ENCODE measurements at regions not wholly inside any gene's neighbourhood (a gene's known extent, or its start where the extent isn't known, plus 50 kb on each side); places are given as distances from the start of the nearest gene placed in this dataset.

DNA sequence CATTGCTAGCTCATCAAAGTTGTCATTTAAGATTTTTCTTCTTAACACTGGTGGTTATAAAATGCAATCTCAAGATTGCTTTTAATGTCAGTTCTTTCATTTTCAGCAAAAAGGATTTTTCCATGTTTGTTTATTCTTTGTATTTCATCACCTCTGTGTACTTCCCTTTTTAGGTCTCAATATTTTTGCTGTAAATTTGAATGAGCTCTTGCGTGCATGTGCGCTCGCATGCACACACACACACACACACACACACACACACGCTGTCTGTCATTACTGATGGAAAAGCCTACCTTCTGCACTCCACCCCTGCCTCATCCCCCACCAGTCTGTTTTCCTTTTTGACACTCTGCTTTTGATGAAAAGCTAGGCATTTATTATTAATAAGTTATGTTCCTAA, 85.3 kb upstream of the FYN start:
- peak; percentile 48 to 73 for DNase-seq

DNA sequence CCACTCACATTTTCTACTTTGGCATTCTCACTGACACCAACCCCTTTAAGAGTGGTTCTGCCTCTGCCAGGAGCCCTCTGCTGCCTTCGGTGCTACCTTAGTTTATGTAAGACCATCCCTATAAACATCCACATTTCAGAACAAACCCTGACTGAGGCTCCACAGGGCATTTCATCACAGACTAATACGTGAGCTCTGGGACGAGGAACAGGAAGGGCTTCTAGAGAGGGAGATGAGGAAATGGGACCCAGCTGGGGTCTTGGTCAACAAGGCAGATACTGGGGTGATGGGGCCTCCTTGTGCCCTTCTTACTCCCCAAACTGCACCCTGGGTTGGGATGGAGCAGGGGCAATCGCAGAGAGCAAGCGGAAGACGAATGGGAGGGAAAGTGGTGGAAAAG, 86.5 kb upstream of the FYN start:
- DNase-seq, result peak; percentile 13 to 19

DNA sequence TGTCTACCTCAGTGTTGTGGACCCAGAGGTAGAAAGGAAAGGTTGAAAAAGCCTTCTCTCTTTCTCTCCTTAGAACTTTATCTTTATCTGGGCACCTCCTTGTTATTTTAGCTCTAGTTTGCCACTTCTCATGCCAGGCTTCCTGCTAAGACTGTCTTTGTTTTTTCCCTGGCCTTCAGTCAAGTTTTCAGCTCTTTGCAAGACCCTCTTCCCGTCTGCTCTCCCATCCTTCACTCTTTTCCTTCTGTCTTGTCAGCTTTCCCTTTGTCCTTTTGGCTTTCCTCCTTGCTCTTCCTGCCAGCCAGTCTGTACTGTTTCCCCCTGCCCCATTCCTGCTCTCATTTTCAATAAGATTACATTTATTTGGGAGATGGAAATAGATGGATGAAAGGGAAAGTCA, 86.8 kb upstream of the CCN6 start:
- no peak for DNase-seq

DNA sequence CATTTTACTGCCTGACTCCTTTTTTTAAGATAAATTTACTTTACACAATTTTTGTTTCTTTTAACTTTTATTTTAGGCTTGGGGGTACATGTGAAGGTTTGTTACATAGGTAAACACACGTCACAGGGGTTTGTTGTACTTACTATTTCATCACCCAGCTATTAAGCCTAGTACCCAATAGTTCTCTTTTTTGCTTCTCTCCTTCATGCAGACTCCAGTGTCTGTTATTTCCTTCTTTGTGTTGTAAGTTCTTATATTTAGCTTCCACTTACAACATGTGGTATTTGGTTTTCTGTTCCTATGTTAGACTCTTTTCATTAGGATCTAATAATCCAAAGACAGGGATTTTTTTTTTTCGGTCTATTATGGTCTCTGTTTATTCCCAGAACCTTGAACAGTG, 83.5 kb upstream of the CCN6 start:
- peak; percentile 55 to 78 for DNase-seq

DNA sequence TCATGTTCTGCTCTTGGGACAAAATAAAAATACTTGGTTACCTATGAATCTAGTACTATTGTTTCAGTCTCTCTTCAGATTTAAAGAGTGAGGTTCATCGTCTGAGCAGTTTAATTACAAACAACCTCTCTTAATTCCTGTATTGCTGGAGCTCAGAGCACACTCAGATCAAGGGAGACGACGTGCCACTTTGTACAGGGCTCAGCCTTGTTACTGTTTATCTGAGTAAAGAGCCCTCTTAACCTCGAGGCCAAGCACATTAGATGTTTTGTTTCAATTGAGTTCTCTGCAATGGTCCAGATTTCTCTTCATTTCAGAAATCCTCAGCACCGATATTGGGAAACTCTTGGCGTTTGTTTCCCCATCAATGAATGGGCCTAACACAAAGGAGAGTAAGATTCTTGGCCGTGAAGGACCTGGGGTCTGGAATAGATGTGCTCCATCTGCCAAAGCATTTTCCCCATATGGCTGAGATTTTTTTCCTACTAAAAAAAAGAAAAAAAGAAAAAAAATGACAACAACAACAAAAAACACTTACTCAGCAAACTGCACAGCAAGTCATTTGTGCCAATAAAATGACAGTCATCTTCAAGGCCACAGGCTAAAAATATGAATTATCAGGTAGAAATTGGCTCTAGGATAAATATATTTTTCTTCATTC, 82.6 kb upstream of the CCN6 start:
- DNase-seq, result no peak

DNA sequence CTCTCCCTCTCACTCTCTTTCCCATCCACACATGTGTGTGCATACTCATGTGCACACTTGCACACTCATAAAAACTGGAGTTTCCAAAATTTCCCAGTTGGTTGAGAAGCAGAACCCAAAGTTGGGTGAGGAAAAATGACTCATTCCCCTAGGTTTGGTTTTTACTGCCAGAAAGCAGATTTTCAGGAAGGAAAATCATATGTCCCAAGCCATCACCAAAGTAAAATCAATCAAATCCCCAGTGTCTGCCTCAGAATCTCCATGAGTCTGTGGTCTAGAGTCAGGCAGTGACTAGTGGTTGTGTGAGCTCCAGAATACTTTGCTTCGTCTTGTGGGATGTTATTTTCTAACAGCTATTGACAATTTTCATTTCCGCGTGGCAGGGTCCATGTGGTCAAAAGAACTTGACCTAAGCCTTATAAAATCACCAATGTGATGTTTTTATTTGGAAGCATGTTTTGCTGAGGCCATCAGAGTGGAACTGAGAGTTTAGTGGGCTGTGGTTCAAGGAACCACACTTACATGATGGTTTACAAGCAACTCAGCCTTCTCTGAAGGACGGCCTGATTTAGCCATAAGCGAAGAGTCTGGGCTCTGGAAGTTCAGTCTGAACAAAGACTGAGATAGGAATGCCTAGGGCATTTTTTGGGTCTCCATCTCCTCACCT, 81.9 kb upstream of the CCN6 start:
- DNase-seq, result peak in 1 of 2 donors; percentile 16

DNA sequence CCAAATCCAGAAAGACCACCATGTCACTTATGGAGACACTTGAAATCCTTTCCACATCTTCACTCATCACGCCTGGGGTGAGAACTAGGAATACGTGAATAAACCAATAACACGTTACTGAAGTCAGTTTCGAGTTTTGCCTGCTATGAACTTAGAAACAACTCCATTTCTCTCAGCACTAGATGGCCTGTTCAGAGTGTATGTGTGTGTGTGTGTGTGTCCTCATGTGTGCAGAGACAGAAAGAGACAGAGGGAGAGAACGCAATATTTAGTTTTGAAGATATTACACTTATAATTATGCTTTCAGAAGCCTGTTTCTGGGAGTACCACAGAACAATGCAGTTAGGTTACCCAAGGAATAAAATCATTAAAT, 81.2 kb upstream of the CCN6 start:
- DNase-seq, result no peak

DNA sequence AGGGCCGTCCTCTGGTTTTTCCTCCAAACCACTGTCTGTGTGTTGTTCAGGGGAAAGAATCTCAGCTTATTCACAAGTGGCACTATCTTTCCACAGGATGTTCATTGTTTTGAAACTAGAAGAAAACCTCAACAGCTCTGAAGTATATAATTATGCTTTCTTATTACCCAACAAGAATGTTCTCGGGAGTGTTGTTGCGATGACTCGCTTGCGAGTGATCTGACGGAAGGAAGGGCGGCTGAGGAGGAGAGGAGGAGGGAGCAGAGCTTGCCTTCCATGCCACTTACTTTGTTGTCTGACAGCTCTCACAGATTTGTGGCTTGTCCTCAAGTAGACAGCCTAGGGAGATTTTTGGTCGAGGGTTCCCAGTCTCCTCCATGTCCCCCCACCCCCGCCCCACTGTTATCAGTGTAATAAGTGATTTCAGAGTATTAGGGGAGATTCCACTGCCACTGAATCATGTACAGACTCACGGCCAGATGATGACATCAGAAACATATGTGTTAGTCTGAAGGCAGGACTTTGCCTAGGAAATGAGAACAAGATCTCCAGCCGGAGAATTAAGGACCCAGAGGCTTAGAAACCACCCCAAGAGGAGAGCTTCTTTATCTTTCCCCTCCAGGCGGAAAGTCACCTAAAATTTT, 80.7 kb upstream of the CCN6 start:
- DNase-seq, result peak; percentile 83

DNA sequence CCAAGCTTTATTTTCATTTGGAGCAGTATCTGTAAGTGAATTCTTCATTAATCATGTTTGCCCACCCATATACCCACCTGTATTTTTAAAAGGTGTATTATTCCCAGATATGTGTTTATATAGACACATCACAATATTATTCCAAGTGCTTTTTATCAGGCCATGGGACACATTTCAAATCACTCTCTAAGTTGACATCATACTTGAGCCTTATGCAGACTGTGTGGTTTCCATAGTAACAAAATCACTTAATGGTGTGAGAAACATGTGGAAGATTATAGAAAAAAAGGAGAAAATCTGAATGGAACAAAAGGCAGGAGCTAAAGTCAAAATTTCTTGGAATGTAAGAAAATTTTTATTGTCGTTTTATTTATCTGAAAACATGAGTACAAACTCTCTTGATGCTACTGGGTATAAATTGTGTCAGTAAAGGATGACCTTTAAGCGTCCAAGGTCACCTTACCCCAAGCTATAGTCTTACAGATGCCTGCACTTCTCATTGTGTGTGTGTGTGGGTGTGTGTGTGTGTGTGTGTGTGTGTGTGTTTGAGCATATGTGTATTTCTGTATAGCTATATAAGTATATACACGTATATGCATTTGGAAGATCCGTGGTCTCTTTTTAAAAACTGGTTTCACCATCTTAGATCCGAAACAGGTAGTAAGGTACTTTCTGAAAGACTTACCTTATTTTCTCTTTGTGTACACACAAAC, 79.8 kb upstream of the CCN6 start:
- DNase-seq, result peak in 1 of 2 donors; percentile 9

DNA sequence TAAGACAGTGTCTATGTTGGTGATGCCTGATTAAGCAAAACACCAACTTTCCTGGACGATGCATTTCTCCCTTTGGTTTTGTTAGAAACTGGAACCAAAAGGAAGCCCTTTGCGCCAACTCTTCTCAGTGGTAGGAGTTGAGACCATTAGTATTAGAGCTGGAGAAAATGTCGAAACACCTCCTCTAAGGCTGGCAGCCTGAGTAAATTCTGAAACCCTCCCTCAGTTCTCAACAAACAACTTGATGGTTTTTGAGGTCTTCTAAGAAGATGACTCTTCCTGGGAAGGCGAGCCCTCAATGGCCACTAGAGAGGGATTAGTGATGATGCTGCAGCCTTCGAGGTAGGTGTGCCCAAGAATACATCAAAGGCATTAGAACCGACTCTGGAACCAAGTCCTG, 78.4 kb upstream of the CCN6 start:
- DNase-seq, result no peak

DNA sequence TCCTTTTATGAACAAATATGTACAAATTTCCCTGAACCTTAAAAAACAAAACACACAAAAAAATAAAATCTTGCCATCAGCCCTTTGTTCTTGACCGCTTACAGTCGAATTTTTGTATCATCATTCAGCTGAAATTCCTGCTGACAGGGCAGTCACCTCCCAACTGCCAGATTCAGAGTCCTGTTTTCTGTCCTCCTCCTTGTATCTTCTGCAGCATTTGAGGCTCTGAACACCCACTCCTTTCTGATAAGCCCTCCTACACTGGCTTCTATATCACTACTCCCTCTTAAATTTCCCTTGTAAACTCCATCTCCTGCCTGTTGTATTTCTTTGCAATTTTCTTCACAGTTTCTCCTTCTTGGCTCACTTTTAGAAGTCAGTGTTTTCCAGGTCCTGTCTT, 77.8 kb upstream of the CCN6 start:
- no peak for DNase-seq

DNA sequence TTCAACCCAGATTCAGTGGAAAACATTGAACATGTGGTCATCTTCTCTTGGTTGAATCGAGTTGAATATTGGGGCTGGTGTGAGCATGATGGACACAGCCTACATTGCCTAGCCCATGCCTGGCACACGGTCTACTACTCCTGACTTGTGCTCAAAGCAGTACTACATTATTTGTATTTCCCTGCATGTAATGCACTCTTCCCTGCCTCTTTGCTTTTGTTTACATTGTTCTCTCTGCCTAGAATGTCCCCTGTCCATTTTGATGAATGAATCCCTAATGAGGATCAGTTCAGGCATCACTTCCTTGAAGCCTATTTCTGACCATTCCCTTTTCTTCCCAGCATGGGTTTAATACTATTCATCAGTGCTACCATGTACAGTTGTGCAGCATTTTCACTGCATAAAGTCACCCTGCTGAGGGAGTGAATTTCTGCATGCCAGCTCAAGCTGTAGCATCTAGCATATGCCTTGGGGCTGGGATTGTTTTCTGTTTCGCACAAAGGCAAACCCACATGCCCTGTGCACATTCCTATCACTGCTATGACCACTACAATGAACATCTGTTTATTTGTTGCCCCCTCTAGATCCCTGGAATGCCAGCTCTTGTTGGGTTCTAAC, 75.3 kb upstream of the CCN6 start:
- DNase-seq, result no peak

DNA sequence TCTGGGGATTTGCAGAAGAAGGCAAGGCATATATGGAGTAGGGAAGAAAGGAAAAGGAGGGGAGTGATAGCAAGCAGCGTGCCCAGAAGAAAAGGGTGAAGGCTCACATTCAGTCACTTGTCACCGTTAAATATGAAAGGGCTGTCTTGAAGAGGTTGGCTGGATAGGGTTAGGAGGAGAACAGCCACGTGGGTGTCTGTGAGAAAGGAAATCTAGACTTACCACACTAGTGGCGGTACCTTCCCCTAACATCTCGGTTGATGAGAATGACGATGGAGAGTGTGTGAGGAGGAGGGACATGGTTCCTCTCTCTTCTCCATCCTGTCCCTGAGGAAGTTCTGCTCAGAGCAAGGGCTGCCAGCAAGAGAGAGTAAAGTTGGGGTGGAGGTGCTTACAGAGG, 74.3 kb upstream of the CCN6 start:
- peak; percentile 10 to 37 for DNase-seq

DNA sequence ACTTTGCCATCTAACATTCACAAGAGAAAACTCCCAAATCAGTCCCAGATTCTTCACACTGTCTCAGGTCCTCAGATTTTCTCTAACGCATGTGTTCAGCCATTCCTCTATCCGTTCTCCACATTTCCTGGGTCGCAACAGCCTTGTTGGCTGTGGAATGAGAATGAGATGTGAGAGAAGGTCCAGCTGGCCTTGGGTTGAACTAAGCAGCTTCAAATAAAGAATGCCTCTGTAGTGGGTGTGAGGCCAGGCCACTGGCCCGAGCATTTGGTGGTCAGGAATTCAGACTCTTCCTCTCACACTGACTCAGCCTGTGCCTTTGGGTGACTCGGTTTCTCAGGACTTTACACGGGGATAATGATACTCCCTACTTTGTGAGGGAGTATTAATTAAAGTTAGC, 73.8 kb upstream of the CCN6 start:
- DNase-seq, result no peak

DNA sequence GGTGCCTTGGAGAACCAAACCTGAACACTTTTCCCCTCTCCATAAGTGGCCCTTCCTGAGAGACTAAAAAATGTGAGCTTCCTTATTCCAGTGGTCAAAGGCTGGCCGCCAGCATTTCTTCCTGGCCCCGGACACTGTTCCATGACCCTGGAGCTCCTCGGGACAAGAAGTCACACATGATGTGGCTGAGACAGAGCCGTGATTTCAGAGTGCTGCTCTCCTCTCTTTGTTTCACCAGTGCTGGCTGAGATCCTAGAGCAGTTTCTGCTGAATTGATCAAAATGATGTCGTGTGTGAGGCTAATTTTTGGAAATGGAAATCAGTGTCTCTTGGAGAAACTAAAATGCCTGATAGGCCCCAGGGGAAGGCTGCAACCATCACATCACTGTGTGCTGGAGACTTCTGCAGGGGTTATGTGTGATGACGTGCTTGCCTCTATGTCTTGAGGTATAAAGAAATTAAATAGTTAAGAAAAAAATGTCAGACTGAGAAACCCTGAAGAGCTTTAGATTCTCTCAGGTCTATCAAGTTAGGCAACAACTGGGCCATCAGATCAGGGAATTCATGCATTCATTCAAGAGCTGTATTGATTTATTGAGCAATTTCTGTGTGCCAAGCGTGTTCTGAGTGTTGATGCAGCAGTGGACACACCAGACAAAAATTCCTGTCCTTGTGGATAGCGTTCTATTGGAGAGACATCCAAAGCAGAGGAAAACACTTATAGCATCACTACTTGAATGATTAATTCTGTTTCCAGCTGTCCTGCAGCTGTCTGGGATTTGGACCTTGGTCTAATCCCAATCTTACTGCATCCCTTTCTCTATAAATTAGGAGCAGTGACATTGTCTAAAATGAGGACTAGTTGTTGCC, 72.7 kb upstream of the CCN6 start:
- DNase-seq, result no peak

DNA sequence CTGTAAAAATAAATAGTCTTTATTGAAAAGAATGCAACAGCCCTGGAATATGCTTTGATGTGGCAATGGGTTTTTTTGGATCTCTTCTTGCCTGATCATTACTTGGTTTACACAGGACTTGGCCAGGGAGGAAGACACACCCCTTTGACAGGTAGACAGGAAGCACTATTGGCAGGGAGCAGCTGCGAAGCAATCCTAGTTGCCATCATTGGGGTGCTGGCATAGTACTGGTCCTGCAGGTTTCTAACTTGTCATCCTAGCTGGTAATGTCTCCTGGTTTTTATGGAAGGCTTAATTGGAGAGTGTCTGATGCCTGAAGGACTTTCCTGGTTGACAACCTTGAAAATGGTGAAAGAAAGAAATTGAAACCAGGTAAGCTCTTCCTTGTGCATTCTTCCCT, 71.2 kb upstream of the CCN6 start:
- no peak for DNase-seq

DNA sequence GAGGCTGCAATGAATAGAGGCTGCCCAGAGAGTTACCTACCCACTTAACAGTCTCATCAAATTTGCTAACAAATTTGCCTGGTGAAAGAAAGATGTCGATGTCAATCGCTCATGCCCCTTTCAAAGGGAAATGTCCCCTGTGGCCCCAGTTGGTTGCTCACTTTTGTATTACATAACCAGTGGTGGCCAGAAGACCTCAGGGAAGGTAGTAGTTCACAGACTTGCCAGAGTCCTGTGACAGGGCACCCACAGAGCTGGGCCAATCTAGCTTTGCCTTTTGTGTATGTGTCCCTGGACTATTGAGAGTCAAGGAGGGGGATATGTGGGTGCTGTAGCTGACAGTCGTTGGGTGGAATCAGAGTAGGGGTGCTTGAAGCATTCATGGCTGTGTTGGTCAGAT, 70.7 kb upstream of the CCN6 start:
- no peak for DNase-seq

DNA sequence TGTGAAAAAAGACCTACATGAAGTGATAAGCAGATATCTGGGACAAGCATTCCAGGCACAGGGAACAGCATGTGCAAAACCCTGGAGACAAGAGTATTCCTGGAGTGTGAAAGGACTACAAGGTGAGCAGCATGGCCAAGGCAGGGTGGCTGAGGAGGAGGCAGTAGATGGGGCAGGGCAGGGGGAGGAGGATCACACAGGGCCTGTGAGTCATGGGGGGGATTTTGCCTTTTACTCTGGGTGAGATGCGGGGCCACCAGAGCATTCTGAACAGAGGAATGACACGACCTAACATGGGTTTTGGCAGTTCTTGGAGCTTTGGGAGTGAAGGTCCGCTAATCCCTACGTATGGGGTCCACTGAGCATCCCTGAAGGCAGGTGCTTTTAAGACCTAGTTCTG, 69.8 kb upstream of the CCN6 start:
- DNase-seq, result no peak

DNA sequence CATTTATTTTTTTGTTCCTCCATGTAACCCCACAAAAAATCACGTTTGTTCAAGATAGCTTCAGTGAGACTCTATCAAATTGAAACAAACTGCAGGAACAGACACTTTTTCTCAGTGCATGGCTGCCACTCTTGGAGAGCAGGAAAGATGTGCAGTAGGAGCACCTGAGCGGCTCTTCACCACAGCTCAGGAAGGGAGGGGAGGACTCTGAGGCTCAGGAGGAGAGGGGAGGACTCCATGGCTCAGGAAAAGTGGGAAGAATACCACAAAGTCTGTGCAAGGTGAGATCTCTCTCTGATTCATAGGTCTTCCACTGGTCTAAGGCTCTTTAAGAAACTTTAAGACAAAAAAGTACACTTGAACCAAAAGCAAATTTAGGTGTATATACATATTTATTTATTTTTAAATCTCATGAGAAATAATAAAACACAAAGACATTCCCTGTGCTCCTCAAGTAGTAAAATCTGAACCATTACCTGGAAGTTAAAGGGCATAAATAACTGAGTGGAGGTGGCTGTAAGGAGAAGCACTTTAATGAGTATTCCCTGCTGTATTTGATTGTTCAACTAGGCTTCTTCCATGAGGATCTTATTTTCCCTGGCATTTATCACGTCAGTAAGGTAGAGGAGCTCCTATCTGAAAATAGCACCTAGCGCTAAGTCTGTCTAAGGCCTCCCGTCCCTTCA, 69.2 kb upstream of the CCN6 start:
- no peak for DNase-seq

DNA sequence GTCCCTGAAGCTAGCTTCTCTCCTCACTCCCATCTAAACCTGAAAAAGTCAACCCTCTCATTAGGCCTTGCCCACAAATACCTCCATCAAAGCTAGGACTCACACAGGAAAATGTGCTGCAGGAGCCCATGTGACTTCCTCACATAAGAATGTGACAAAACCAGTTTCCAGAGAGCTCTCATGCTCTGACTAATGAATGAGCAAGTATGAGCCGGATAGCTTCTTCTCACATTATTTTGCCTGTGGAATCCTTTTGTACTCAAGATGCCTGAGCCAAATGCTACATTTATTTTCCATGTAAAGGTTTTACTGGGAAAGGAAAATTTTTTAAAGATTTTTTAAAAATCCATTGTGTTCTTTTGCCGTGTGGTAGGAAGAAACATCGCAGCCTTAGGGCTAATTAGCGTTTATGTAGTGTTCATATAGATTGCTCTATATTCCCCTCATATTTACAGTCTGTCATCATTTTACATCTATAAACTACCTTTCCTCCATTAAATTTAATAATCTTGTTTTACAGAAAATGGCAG, 68.6 kb upstream of the CCN6 start:
- DNase-seq, result peak; percentile 10 to 44

DNA sequence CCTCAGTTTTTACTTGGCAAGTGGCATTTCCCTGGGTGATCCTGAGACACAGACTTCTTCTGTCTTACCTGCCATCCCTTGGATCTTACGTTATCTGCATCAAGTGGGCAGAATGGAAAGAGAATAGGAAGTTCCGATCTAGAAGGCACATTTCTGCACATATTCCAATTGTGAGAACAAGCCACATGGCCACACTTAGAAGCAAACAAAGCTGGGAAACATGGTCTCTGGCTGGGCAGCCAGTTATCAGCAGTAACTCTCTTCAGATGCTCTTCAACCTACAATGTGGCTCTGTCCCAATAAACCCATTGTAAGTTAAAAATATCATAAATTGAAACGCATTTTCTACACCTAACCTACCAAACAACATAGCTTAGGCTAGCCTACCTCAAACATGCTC, 67.3 kb upstream of the CCN6 start:
- no peak for DNase-seq

All from inflammatory macrophage (primary cell).